ENCODE measurements at regions not wholly inside any gene's neighbourhood (a gene's known extent, or its start where the extent isn't known, plus 50 kb on each side); places are given as distances from the start of the nearest gene placed in this dataset.
"Not testable (repeated sequence)": the region's sequence is repeated elsewhere in the genome, so short reads cannot be mapped to it uniquely, and the experiment has no call there.

- no peaks in the 10 kb centered on the region for H3K36me3 ChIP-seq
- H3K27ac ChIP-seq (replicated peaks in 1 of 4), result no peak overlapping the region
- TF ChIP-seq POLR2A (IDR thresholded peaks at IDR 0.05; ENCODE audit: low read depth) (no peak), EP300 (IDR thresholded peaks at IDR 0.05) (no peak), POLR2AphosphoS5 (IDR thresholded peaks at IDR 0.05) (no peak), CTCF (IDR thresholded peaks at IDR 0.05) (no peak)
- H3K4me1 ChIP-seq, result peaks cover 25 to 45% (median 39%) of the 10 kb centered on the region in 4 donors
- 90% methylated on average over 4 of the region's 4 CpGs for WGBS
- DNase-seq (ENCODE audit: extremely low spot score), result no peak
- H3K4me3 ChIP-seq, result no peak overlapping the region
- H3K9me3 ChIP-seq, result no peaks in the 10 kb centered on the region
- no peaks in the 10 kb centered on the region for H3K27me3 ChIP-seq
- intact Hi-C loops (cut with DNase I), result no loop called here
Observed at GRCh38 chr20:48371211-48371610, 456.6 kb downstream of the PREX1 start.

GRCh38 chr20:48368580-48369021, 459.2 kb downstream of the PREX1 start:
- peak overlapping the region in 3 of 4 donors; percentile 18 to 28 (median 18) for H3K4me3 ChIP-seq
- 60% methylated on average over 1 of the region's 10 CpGs for WGBS
- not testable (repeated sequence) for H3K9me3 ChIP-seq; DNase-seq (ENCODE audit: extremely low spot score); H3K27me3 ChIP-seq; H3K36me3 ChIP-seq
- peaks cover 12 to 30% (median 25%) of the 10 kb centered on the region in 4 donors for H3K4me1 ChIP-seq
- peak overlapping the region; percentile 76 to 86 (median 80) for H3K27ac ChIP-seq (replicated peaks in 1 of 4)
- TF ChIP-seq POLR2AphosphoS5 (IDR thresholded peaks at IDR 0.05), result peak; percentile 22 to 53
- intact Hi-C loops (cut with DNase I), result loop anchor here (5.0 kb wide), 1 partner anchor 66 kb away; no protein-coding TSS in a partner anchor

- H3K27me3 ChIP-seq; DNase-seq (ENCODE audit: extremely low spot score); H3K9me3 ChIP-seq; H3K36me3 ChIP-seq: not testable (repeated sequence)
- 43% methylated on average over 17 of the region's 28 CpGs for WGBS
- intact Hi-C loops (cut with DNase I), result loop anchor here (5.0 kb wide), 1 partner anchor 65 kb away; no protein-coding TSS in a partner anchor
- Histone ChIP-seq H3K4me3 (peak overlapping the region in 3 of 4 donors; percentile 18 to 28 (median 18)), H3K4me1 (peaks cover 12 to 29% (median 24%) of the 10 kb centered on the region in 4 donors), H3K27ac (replicated peaks in 1 of 4) (peak overlapping the region; percentile 76 to 86 (median 80))
Observed at GRCh38 chr20:48367541-48368358, 460.0 kb downstream of the PREX1 start.

- Histone ChIP-seq H3K9me3 (no peaks in the 10 kb centered on the region), H3K27me3 (no peaks in the 10 kb centered on the region), H3K4me1 (peaks cover 12 to 29% (median 24%) of the 10 kb centered on the region in 4 donors), H3K36me3 (no peaks in the 10 kb centered on the region), H3K27ac (replicated peaks in 1 of 4) (no peak overlapping the region), H3K4me3 (no peak overlapping the region)
- 92% methylated on average over 5 of the region's 5 CpGs for WGBS
- no peak for DNase-seq (ENCODE audit: extremely low spot score)
- TF ChIP-seq CTCF (IDR thresholded peaks at IDR 0.05) (no peak), POLR2A (IDR thresholded peaks at IDR 0.05; ENCODE audit: low read depth) (no peak), POLR2AphosphoS5 (IDR thresholded peaks at IDR 0.05) (no peak), EP300 (IDR thresholded peaks at IDR 0.05) (no peak)
- intact Hi-C loops (cut with DNase I), result loop anchor here (5.0 kb wide), 1 partner anchor 64 kb away; no protein-coding TSS in a partner anchor
Observed at GRCh38 chr20:48366230-48366629, 461.6 kb downstream of the PREX1 start.

GRCh38 chr20:48364688-48365421, 462.9 kb downstream of the PREX1 start:
- H3K9me3 ChIP-seq, result no peaks in the 10 kb centered on the region
- H3K27me3 ChIP-seq, result no peaks in the 10 kb centered on the region
- no peaks in the 10 kb centered on the region for H3K36me3 ChIP-seq
- intact Hi-C loops (cut with DNase I), result loop anchor here (5.0 kb wide), 1 partner anchor 63 kb away; no protein-coding TSS in a partner anchor
- H3K4me1 ChIP-seq, result peaks cover 12 to 24% (median 23%) of the 10 kb centered on the region in 4 donors
- H3K4me3 ChIP-seq, result no peak overlapping the region
- no peak overlapping the region for H3K27ac ChIP-seq (replicated peaks in 1 of 4)
- WGBS, result 90% methylated on average over 11 of the region's 11 CpGs
- no peak for TF ChIP-seq POLR2AphosphoS5 (IDR thresholded peaks at IDR 0.05)
- TF ChIP-seq CTCF (IDR thresholded peaks at IDR 0.05), result no peak
- no peak for TF ChIP-seq EP300 (IDR thresholded peaks at IDR 0.05)
- TF ChIP-seq POLR2A (IDR thresholded peaks at IDR 0.05; ENCODE audit: low read depth), result no peak
- DNase-seq (ENCODE audit: extremely low spot score), result no peak
